IPS-NIHi11 (cell line): ENCODE measurements at regions not wholly inside any gene's neighbourhood (a gene's known extent, or its start where the extent isn't known, plus 50 kb on each side); places are given as distances from the start of the nearest gene placed in this dataset.

ENCODE experiments used
- DNase-seq: peaks from one replicate; pipeline ENCODE4 v3.0.0; 2012; ENCODE audit warnings: mixed read lengths, low spot score

GRCh38 chr4:1495416-1496115 lies 89.3 kb upstream of the NKX1-1 start:
- DNase-seq = peak; percentile 6

- peak; percentile 9 for DNase-seq
Measured at GRCh38 chr4:1494416-1495315, 88.4 kb upstream of the NKX1-1 start.

GRCh38 chr4:1493540-1494287 lies 87.5 kb upstream of the NKX1-1 start:
- DNase-seq = peak; percentile 5

GRCh38 chr4:1492651-1493539 lies 86.7 kb upstream of the NKX1-1 start:
- peak; percentile 14 for DNase-seq

GRCh38 chr4:1492142-1492457 lies 85.9 kb upstream of the NKX1-1 start:
- DNase-seq = peak; percentile 1

- DNase-seq = peak; percentile 8
Measured at GRCh38 chr4:1491328-1492141, 85.3 kb upstream of the NKX1-1 start.

GRCh38 chr4:1490654-1491327 lies 84.5 kb upstream of the NKX1-1 start:
- DNase-seq = peak; percentile 34

- peak; percentile 13 for DNase-seq
Measured at GRCh38 chr4:1490011-1490653, 83.9 kb upstream of the NKX1-1 start.

- DNase-seq = peak; percentile 5
Measured at GRCh38 chr4:1489639-1489995, 83.4 kb upstream of the NKX1-1 start.

- DNase-seq = peak; percentile 10
Measured at GRCh38 chr4:1488831-1489638, 82.8 kb upstream of the NKX1-1 start.

GRCh38 chr4:1488357-1488756 lies 82.1 kb upstream of the NKX1-1 start:
- peak; percentile 9 for DNase-seq

GRCh38 chr4:1487761-1488160 lies 81.5 kb upstream of the NKX1-1 start:
- peak; percentile 3 for DNase-seq

GRCh38 chr4:1487106-1487505 lies 80.9 kb upstream of the NKX1-1 start:
- DNase-seq = no peak

- DNase-seq = no peak
Measured at GRCh38 chr4:1485280-1485679, 79.0 kb upstream of the NKX1-1 start.

GRCh38 chr4:1480720-1481119 lies 74.5 kb upstream of the NKX1-1 start:
- no peak for DNase-seq

GRCh38 chr4:1479454-1479853 lies 73.2 kb upstream of the NKX1-1 start:
- DNase-seq = peak; percentile 8

- peak; percentile 6 for DNase-seq
Measured at GRCh38 chr4:1478766-1479355, 72.6 kb upstream of the NKX1-1 start.

GRCh38 chr4:1477045-1477840 lies 71.0 kb upstream of the NKX1-1 start:
- no peak for DNase-seq
